T-helper 2 cell (primary cell): ENCODE measurements at regions not wholly inside any gene's neighbourhood (a gene's known extent, or its start where the extent isn't known, plus 50 kb on each side); places are given as distances from the start of the nearest gene placed in this dataset.

ENCODE experiments used
- DNase-seq, 5 experiments: peaks; one replicate each; pipeline versions ENCODE4 v3.0.0 to v3.0.0-alpha.2; 2012 to 2022

DNA sequence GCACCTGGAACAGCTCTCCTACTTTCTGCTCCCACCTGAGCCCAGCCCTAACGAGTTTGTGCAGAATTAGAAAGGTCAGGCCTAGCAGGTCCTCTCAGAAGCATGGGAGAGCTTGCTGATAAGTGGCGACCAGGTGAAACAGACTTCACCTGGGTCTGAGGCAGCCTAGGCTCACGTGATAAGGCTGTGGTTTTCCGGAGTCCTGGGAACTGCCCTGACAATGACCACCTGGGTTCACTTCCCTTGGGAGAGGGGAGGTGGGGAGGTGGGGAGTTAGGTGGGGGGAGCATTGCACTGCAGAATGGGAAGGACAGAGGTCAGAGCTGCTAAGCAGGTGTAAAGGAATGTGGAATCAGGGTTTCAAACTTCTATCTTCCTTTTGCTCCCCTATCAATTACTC, 152.9 kb upstream of the MAP1B start:
- no peak for DNase-seq

DNA sequence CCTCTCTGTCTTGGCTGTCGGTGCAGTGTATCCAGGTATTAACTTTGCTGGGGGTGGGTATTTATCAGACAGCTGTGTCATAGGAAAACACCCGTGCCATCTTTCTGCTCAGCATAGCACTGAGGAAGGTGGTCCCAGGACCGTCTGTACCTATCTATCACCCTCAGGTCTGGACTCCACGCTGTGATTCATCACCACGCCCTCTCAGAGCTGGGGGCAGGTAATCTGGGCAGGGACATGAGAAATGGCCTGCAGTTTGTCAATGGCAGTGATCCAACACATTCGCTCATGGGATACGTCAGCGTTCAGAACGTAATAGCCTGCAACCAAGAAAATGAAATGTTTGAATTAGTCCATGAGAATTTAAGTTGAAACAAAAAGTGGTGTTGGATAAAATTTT, 151.6 kb upstream of the MAP1B start:
- DNase-seq: no peak

DNA sequence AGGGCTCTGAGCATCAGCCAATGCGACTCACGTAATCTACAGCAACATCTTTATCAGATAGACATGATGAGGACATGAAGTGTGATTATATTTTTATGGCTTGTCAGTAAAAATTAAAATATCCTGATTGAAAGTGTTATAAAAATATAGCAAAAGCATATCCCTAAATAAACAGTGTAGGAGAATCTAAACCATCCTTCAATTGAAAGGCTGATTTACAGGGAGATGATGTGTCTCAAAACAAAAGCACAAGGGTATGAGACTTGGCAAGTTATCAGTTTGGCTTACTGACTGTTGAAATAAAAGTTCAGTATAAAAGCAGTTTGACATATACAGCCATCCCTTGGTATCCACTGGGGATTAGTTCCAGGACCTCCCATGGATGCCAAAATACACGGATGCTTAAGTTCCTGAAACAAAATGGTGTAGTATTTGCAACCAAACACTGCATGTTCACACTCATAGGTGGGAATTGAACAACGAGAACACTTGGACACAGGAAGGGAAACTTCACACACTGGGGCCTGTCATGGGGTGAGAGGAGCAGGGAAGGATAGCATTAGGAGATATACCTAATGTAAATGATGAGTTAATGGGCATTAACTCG, 149.9 kb upstream of the MAP1B start:
- DNase-seq: no peak

DNA sequence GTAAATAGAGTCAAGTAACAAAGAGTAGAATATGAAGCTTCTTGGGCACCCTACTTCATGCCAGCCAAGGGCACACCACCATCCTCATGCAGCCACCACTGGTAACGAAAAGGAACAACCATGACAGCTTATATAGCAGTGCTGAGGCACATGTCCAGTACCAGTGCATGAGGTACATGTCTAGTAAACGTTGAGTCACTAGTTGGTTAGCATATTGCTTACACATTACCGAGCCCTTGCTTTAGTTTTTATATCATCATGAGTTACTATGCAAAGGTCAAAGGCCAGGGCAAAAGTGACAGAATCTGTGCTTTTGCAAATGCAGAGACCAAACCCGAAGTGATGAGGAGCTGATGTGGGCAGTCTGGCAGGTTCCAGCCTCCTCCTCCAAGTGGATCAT, 147.1 kb upstream of the MAP1B start:
- no peak for DNase-seq

DNA sequence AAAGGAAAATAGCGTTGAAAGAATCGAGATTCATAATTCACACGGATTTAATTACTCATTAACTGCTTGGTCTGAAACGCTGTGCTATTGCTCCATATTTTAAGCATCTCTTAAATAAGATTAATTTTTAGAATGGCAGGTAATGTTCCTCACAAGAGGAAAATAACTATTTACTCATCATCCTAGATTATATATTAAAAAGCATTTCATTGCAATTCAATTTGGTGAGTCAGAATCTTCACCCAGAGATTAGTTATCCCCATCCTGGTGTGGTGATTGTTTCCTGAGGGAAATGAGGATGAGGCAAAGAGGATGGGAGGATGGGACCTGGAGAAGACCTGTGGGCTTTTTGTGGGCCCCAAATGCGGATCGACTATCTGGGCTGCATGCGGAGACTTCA, 145.5 kb upstream of the MAP1B start:
- DNase-seq: no peak

DNA sequence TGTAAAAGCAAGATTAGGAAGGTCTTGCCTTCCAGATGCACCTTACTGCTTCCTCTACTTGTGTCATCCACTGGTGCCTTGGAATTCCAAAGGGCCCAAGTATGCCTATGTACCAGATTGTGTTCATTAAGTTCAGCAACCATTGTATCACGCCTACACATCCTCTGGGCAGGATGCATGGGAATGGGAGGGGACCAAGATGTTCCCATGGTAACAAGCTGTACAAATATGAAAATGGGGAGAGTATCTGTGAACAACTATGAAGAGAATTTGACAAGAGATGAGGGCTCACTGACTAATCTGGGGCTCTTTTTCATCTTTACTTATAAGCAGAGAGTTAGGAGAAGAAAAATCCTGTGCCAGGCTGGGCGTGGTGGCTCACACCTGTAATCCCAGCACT, 137.8 kb upstream of the MAP1B start:
- DNase-seq: no peak

DNA sequence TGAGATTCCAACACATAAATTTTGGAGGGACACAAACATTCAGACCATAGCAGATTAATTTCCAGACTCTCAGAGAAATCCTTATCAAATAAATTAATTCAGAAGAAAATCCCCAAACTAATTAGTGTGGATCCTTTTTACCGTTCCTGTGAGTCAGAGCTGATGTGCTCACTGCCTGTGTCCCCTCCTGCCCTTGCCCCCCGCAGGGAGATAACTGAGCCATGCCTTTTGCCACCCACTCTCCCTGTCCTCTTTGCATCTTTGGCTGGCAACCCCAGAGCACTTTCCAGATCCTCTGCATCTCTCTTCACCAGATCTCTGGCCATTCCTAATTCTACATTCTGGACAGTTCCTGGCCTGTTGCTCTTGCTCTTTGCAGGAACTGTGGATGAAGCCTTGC, 135.4 kb upstream of the MAP1B start:
- DNase-seq: no peak

DNA sequence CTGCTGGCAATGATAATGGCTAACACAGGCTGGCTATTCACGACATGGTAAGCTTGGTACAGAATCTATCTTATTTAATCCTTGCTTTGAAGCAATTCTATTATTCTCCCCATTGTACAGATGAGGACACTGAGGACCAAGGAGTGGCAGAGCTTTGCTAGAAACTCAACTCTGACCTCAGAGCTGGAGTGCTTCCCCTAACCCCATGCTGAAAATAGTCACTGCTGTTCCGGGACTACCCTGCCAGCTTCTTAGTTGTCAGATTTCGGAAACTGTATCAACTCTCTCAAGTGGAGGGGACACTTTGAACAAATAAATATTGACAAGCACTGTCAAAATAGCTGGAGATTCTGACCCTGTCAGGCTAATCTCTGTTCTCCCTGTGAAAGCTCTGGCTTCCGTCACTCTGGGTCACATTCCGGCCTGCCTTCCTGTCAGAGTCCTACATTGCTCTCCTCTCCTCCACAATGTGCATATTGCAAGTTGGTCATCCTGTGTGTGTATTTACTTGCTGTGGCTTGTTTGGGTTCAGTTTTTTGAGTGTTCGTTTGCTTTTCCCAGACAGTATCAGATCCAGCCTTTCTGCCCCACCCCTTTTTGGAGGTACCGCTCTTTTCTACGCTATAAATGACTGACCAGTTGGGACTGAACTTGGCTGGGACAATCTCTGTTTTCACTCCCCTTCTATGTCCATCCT, 134.3 kb upstream of the MAP1B start:
- DNase-seq: no peak

DNA sequence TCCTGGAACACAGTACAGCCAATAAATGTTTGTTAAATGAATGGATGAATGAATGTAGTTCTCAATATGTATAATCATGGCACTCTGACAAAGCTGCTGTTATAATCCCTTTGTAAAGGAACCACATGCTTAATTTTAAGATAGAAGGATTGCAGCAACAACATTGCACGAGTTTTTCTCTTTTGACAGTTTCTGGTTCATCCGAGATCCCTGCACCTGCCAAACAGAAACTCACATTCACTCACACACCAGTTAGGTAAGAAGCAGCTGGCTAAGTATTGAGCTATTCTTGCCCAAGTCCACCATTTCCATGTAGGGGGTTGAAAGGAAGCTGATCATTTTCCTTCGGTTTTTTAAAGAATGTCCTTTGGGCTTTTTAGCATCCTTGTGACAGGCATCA, 133.7 kb upstream of the MAP1B start:
- DNase-seq: no peak

DNA sequence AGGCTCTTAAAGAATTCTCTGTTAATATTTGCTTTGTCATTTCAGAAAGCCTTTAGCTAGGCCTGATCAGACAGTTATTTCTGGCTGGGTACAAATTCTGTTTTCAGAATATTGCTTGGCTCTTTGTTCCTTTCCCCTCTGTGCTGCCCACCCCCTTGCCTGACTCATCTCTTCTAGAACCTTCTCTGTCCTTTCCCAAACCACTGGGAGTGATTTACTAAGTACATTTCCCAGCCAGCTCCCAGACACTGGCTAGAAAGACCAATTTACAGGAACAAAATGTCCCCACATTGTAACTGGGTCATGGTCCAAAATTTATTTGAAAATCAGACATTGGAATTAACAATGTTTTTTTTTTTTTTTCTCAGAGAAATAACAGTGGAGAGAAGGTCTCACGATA, 133.1 kb upstream of the MAP1B start:
- no peak for DNase-seq

DNA sequence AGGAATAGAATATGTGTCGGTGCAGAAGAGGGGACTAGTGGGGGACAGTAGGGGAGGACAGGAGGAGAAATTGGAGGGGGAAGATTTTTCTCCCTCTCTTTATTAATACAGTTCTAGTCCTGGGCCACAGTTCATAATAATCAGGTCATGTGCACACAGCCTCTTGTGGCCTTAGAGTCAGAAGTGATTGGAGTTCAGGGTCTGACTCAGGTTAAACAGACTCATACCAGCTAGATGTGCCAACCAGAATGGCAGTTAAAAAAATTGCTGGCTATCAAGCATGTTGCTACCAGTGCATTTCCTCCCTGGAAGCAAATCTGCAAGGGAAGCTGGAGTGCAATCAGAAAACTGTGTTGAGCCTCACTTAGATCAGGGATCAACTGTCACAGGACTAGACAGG, 132.7 kb upstream of the MAP1B start:
- DNase-seq: no peak

DNA sequence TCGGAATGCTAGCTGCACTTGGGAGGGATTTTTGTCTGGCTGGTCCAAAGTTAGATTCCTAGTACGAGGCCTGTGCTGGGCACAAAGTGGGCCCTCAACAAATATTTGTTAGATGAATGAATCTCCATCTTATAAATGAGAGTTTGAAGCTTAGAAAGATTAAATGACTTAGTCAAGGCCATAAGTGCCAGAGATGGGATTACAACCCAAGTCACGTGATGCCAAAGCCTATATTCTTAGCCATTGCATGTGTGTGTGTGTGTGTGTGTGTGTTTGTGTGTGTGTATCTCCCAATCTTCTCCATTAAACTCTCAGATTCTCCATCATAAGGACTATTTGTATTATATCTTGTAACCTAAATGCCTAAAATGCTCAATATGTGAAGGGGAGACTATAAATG, 130.8 kb upstream of the MAP1B start:
- DNase-seq: no peak

DNA sequence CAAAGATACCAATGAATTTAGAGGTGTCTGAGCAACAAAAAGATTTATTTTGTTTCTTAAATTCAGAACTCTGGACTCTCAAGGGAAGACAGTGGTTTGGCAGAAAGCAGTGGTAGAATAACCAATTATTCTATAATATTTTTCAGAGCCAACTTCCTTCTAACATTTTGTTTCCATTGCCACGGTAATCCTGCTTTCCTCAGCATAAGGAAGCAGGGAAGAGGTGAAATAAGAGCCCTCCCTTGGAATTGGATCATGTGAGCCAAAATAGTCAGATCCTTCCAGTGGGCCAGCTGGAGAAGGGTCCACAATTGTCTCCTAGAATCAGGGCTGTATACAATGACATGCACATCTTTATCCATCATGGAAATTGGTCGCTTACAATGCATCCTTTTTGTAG, 130.0 kb upstream of the MAP1B start:
- no peak for DNase-seq

DNA sequence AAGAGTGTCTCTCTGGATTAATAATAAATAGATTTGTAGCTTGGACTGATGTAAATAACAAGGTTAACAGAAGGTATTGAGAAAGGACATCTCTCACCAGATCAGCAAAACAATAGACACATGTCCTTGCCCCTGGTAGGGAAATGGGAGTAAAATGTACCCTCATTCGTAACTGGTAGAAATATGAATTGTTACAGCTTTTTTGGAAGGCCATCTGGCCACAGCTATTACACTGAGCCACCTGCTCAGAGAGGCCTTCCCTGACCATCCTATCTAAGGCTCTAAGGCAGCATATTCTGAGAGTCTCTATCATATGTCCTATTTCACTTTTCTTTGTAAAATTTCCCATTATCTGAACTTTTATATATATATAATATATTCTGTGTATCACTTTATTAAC, 129.1 kb upstream of the MAP1B start:
- no peak for DNase-seq

DNA sequence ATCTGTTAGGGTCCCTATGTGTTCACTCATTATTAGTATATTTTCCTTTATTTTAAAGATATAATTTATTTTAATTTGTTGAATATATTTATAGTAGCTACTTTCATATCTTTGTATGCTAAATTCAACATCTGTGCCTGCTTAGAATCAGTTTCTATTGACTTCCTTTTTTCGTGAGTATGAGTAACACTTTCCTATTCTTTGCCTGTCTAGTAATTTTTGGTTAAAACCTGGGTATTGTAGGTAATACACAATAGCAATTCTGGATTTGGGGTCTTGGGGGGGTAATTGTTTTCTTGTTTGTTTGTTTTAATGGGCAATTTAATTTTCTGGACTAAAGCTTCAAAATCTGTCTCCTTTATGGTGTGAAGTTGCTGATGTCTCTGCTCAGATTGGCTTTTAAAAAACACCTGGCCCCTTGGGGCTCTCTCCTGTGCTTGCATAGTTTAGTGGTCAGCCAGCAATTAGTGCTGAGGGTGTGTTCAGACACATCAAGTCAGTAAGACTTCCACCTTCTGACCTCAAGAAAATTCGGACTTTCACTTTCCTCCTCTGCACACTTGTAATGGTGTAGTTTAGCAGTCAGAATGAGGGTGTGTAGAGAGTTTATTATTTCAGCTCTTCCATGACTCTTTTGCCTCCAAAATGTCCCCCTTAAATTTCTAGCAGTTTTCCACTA, 124.4 kb upstream of the MAP1B start:
- no peak for DNase-seq

DNA sequence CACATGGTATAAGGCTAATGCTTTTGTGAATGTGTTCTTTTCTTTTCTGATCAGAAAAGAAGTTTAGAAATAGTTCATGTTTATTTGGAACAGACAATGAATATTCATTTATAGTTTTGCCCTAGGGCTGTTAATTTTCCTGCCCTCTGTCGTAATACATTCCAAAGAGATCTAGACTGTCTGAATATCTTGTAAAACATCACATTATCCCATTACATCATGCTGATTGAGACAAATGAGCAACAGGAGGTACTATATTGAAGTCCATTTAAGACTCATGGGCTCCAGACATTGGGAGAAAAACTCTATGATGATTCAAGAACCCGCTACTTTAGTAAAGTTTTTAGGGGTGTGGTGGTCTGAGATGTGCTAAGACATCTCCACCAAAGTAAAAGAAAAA, 121.2 kb upstream of the MAP1B start:
- no peak for DNase-seq

DNA sequence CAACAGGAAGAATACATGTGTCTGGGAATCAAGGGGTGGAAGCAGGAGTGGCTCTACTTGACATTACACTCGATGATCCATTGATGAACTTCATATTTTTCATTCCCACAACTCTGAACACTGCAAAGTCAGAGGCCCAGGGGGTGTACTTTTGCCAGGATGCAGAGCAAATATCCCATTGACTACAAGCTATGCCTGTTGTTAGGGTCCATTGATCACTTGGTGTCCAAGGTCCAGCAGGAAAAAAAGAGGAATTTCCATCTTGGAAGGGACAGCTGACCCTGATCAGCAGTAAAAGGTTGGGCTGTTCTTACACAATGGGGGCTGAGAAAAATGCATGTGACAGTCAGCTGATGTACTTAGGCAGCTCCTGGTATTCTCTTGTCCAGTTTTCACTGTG, 118.5 kb upstream of the MAP1B start:
- DNase-seq: no peak

DNA sequence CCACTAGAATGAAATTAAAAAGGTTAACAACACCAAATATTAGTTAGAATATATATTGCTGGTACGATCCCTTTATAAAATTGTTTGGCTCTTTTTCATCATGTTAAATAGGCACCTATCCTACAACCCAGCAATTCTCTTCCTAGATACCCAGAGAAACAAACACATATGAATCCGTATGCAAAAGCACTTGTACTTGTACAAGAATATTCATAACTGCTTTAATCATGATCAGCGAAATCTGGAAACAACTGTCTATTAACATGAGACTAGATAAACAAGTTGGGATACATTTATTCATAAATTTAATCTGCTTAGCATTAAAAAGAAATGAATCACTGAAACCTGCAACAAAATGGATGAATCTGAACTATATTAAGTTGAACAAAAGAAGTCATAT, 113.7 kb upstream of the MAP1B start:
- no peak for DNase-seq

DNA sequence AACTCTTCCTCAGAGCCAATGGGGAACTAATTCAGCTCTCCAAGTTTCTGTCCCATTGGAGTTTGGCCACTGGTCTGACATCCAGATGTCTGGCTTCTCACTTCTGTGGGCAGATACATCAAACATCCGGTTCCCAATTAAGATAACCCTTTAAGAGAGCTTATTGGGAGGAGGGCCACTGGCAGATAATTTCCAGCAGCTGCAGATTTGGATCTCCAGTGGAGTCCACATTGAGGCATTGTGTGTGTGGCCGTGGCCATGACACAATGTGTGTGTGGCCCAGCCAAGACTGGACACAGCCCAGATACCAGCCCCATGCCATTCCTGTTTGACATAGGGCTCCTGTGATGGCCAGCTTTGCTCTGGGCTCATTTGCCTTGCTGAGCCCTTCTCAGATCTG, 110.5 kb upstream of the MAP1B start:
- no peak for DNase-seq

DNA sequence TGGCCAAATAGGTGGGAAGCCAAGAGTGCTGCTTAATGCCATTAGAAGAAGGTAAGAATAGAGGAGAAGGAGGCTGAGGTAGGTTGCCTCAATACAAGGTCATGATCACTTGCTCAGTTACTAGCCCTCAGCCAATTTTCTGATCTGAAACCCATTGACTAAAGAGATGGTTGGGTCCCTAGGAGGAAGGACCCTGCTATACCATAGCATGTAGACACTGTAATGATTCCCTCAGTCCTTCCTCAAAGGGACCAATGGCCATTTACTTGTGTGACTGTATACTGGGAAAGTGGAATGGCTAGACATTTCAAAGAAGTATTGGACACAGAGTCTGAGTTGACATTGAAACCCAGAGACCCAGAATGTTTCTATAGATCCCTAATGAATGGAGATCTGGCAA, 108.5 kb upstream of the MAP1B start:
- no peak for DNase-seq

DNA sequence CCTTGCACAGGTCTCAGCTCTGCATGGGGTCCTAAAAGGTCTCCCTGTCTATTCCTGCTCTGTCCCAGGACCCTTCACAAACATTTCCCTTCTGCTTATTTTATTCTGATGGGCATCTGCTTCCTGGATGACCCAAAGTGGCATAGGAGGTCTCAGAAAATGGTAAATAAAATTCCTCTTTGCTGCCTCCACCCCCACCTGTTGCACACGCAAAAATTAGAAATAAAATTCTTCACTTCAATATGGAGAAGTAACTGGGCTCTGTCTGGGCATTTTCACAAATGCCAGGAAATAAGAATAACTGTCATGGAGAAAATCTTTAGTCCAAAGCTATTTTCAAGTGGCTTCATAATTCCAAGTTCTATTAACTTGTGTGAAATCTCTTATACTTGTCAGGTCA, 106.6 kb upstream of the MAP1B start:
- no peak for DNase-seq

DNA sequence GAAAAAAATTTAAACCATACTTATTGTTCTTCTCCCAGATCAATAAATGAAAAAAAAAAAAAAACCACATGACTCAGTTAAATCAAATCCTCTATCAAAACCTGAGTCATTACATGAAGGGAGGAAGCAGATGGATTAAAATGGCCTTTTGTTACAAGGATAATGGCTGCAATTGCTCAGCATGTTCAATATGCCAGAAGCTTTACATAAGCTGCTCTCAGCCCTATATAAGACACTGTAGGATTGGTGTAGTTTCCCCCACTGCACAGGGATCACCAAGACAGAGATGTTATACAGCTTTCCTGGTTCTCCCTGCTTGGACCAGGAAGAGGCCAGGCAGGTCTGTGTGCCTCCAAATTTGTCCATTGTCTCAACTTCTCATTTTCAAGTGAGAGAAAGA, 101.6 kb upstream of the MAP1B start:
- DNase-seq: no peak

DNA sequence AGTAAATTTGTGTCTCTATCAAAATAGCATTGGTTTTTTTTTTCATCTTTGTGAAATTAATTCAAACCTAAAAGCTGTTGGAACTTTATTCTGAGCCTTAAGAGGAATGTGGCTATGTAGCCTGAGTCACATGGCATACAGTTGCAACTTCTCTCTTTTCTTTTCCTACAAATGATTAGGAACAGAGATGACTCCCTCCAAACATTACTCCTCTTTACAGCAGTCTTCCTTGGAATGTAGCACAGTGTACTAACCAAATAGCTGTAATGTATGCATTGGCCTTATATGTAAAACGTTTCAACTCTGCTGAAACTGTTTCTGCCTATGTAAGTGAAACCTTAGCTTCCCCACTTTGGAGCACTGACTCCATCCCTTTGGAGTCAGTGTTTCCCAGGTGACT, 100.9 kb upstream of the MAP1B start:
- DNase-seq: no peak

DNA sequence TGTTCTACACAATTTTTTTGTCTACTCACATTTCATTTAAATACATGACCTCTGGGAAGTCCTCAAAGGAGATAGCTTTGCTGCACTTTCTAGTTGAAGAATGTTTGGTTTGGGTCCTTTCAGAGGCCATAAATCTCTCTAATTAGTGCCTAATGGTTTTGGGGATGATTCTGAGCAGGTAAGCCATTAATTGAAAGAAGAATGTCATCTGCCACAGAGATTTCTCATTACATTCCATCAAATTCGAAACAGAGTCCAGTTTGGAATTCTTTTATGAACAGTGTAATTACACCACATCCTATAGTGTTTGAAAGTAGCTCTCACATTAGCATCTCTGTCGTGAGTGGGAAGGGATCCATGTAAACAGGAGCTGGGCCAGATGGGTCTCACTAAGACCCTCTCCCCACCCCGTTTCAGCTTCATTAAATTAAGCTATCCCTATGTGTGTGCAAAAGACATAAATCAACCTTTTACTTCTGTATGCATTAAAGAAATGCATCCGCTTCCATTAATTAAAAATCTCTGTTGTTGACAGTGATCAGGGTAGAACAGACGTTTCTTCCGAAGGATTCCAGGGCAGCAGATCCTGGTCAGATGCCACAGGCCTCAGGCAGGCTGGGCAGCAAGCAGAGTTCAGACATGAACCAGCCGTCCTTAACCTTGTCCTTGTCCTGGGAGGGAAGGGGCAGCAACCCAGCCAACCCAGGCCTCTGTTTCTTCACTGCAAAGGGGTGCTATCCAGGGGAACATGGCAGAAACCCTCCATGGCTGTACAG, 99.8 kb upstream of the MAP1B start:
- no peak for DNase-seq
